ENCODE measurements at regions not wholly inside any gene's neighbourhood (a gene's known extent, or its start where the extent isn't known, plus 50 kb on each side); places are given as distances from the start of the nearest gene placed in this dataset.

DNA sequence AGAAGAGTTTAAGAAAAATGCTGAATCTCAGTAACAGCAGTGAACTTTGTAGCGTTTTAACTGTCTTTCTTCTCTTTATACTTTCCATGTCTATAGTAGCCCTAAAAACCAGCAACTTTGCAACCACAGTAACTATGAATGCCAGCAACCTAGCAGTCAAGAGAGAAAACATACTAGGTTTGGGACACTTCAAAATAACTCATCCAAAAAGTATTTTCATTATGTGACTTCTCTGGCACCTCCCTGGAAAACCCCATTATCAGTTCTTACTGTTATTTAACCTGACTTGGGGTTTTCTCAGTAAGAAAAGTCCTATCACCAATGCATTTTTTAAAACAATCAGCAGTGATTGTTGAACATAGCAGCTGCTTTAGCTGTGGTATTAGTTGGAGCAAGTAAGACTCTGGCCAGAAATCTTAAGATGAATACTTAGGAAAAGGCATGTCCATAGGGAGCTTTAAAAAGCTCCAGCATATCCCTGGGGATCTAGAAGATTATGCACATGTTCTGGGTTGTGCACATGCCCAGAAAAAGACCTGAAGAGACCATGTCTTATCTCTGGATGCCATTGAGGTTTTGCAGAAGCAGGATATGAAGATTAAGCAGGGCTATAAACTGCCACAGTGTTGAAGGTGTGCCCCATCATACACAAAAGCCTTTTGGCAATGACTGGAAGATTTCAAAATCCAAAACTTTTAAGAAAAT, 411.3 kb downstream of the CMPK2 start:
- no peak overlapping the region for H3K4me3 ChIP-seq (ENCODE audit: low read depth, low read length)
- TF ChIP-seq, protein P1, sequence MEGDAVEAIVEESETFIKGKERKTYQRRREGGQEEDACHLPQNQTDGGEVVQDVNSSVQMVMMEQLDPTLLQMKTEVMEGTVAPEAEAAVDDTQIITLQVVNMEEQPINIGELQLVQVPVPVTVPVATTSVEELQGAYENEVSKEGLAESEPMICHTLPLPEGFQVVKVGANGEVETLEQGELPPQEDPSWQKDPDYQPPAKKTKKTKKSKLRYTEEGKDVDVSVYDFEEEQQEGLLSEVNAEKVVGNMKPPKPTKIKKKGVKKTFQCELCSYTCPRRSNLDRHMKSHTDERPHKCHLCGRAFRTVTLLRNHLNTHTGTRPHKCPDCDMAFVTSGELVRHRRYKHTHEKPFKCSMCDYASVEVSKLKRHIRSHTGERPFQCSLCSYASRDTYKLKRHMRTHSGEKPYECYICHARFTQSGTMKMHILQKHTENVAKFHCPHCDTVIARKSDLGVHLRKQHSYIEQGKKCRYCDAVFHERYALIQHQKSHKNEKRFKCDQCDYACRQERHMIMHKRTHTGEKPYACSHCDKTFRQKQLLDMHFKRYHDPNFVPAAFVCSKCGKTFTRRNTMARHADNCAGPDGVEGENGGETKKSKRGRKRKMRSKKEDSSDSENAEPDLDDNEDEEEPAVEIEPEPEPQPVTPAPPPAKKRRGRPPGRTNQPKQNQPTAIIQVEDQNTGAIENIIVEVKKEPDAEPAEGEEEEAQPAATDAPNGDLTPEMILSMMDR (IDR thresholded peaks at IDR 0.05; ENCODE audit: borderline replicate concordance, insufficient read depth, low read depth, low read length), result no peak

DNA sequence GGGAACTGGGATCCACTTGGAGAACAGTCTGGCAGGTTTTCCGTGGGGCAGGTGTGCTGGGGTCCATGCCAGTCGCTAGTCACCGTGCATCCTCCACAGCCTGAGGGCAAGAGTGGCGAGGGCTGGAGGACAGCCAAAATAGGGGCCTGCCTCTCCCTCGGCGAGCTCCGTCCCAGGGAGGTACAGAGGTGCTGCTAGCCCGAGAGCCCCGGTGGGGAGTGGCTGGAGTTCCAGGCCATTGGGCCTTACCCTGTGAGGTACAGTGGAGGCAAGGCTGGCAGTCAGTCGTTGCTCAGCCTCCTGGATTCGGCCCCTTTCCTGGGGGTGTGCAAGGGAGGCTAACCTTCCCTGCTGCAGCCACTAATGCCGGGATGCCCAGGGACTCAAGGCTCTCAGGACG, 406.6 kb downstream of the CMPK2 start:
- no peak overlapping the region for H3K4me3 ChIP-seq (ENCODE audit: low read depth, low read length)
- TF ChIP-seq, protein P1 (IDR thresholded peaks at IDR 0.05; ENCODE audit: borderline replicate concordance, insufficient read depth, low read depth, low read length), result no peak

DNA sequence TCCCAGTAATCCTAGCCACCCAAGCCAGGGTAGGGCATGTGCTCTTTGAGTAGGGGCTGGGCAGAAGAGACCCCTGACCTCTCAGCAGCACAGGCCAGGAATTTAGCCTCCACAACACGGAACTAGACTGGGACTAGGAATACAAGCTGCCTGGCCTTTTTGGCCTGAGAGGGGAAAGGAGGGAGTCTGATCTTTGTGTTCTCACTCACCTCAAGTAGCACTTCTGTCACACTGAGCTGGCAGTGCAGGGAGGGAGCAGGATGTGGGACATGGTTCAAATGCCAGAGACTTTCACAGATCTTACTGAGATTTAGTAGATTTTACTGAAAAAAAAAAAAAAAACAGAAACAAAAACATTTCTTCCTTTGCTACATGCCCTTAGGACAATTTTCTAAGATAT, 395.2 kb downstream of the CMPK2 start:
- H3K4me3 ChIP-seq (ENCODE audit: low read depth, low read length), result no peak overlapping the region
- TF ChIP-seq, protein P1 (IDR thresholded peaks at IDR 0.05; ENCODE audit: borderline replicate concordance, insufficient read depth, low read depth, low read length), result no peak

DNA sequence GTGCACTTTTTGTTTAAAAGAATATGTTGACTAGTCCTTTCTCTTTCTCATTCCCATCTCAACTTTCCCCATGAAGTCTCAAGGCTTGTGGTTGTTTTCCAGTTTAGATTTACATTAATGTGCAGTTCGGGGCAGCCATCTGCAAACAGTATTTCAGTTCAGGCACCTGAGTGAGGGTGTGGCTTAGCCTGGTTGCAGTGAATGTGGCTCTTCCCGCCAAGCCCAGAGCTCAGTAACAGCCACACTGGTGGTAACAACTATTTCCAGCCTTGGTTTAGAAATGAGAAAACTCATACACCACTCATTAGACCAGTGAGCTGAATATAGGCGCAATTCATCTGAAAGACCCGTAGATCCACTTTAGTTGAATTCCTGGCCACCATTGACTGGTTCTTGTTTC, 394.3 kb downstream of the CMPK2 start:
- H3K4me3 ChIP-seq (ENCODE audit: low read depth, low read length), result no peak overlapping the region
- TF ChIP-seq, protein P1 (IDR thresholded peaks at IDR 0.05; ENCODE audit: borderline replicate concordance, insufficient read depth, low read depth, low read length), result no peak

DNA sequence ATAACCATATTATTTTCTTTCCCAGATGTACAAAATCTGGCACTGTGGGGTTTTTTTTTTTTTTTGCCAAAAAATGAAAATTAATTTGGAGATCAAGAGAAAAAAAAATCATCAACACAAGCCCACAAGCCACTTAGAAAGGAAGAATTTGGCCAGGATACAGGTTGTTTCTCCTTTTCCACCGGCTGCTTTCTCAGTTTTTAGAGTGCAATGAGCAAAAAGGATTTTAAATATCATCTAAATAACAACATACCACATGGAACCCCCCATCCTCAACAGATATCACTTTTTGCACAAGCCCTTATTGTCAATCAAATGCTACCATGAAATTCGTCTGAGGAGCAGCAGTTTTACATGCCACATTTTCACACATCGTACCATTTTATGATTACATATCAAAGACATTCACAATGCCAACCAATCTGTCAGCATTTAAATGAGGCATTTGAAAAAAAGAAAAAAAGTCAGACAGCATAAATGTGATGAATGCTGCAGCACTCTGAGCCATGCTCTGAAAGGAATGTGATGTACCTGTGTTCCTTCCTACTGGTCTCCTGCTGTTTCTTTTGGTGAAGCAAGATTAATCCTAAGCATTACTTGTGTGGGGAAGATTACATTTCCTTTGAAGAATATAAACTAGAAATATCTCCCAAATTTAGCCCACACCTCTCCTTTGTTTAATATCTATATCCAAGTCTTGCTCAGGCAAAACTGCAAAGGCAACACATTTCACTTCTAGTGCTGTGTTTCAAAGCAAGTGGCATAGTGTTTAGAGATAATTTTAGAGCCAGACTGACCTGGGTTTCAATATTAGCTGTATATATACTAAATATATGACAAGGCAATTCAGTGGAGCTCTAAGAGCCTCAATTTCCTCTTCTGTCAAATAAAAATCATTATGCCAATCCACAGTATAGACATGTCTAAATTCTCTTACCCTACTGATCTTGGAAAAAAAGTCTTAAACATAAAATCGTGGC, 391.3 kb downstream of the CMPK2 start:
- TF ChIP-seq, protein P1 (IDR thresholded peaks at IDR 0.05; ENCODE audit: borderline replicate concordance, insufficient read depth, low read depth, low read length), result no peak

DNA sequence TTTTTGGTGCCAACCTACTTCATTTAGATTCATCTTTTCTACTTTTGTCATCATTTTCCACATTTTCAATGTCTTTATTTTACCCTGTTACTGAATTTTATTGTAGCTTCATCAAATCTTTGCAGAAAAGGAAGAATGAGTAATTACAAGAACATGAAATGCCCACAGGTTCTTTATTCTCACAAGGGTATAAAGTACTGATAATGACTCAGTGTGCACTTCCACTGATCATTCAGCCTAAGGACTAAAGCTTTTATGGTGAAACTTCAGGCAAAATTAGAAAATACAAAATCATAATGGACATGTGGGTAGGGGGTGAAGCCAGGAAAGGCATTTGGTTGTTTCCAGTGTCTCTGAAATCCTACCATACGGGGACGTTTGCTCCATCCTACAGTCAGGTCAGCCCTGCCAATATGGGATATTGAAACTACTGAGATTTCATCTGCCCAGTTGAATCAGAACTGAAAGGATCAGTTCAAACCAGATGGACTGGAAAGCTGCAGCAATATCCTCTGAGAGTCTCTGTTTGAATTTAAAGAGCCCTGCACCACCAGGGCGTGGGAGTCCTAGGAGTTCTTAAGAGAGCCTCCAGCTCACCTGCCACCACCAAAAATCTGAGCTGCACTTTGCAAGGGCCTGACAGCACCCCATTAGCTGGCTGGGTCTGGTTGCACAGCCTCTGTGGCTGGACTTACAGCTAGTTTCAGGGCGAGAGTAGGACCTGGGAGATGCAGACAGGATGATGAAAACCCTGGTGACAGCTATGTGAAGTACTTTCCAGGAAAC, 390.4 kb downstream of the CMPK2 start:
- no peak overlapping the region for H3K4me3 ChIP-seq (ENCODE audit: low read depth, low read length)
- TF ChIP-seq, protein P1 (IDR thresholded peaks at IDR 0.05; ENCODE audit: borderline replicate concordance, insufficient read depth, low read depth, low read length), result no peak

More for the DNA sequence above, 391.3 kb downstream of the CMPK2 start:
- H3K4me3 ChIP-seq (ENCODE audit: low read depth, low read length), result no peak overlapping the region

All from GM12875 (cell line).